ENCODE measurements at regions not wholly inside any gene's neighbourhood (a gene's known extent, or its start where the extent isn't known, plus 50 kb on each side); places are given as distances from the start of the nearest gene placed in this dataset.

- DNase-seq (ENCODE audit: low spot score), result no peak
- H3K27me3 ChIP-seq (ENCODE audit: insufficient read depth, poor library complexity, severe bottlenecking), result no peaks in the 10 kb centered on the region
- ATAC-seq (ENCODE audit: low read depth), result no peak
- no peak overlapping the region for H3K27ac ChIP-seq (ENCODE audit: poor library complexity, severe bottlenecking)
- H3K36me3 ChIP-seq (ENCODE audit: low read depth), result no peaks in the 10 kb centered on the region
- no peaks in the 10 kb centered on the region for H3K9me3 ChIP-seq (ENCODE audit: severe bottlenecking)
- TF ChIP-seq CTCF (IDR thresholded peaks at IDR 0.05; ENCODE audit: poor library complexity, severe bottlenecking), result no peak
- no peaks in the 10 kb centered on the region for H3K4me1 ChIP-seq (ENCODE audit: insufficient read depth, poor library complexity, severe bottlenecking)
- H3K4me3 ChIP-seq (ENCODE audit: severe bottlenecking), result no peak overlapping the region
These were observed 256.5 kb upstream of the FAT1 start for GRCh38 chr4:186979961-186980745.

GRCh38 chr4:186981161-186981560 lies 257.5 kb upstream of the FAT1 start:
- no peak for TF ChIP-seq CTCF (IDR thresholded peaks at IDR 0.05; ENCODE audit: poor library complexity, severe bottlenecking)
- no peaks in the 10 kb centered on the region for H3K36me3 ChIP-seq (ENCODE audit: low read depth)
- no peaks in the 10 kb centered on the region for H3K9me3 ChIP-seq (ENCODE audit: severe bottlenecking)
- no peaks in the 10 kb centered on the region for H3K27me3 ChIP-seq (ENCODE audit: insufficient read depth, poor library complexity, severe bottlenecking)
- H3K27ac ChIP-seq (ENCODE audit: poor library complexity, severe bottlenecking), result no peak overlapping the region
- H3K4me1 ChIP-seq (ENCODE audit: insufficient read depth, poor library complexity, severe bottlenecking), result no peaks in the 10 kb centered on the region
- DNase-seq (ENCODE audit: low spot score), result no peak
- ATAC-seq (ENCODE audit: low read depth), result no peak
- no peak overlapping the region for H3K4me3 ChIP-seq (ENCODE audit: severe bottlenecking)

GRCh38 chr4:186982160-186982559 lies 258.5 kb upstream of the FAT1 start:
- no peak for ATAC-seq (ENCODE audit: low read depth)
- TF ChIP-seq CTCF (IDR thresholded peaks at IDR 0.05; ENCODE audit: poor library complexity, severe bottlenecking), result no peak

GRCh38 chr4:186984105-186984644 lies 260.5 kb upstream of the FAT1 start:
- H3K4me1 ChIP-seq (ENCODE audit: insufficient read depth, poor library complexity, severe bottlenecking), result no peaks in the 10 kb centered on the region
- DNase-seq (ENCODE audit: low spot score) (no peak), ATAC-seq (ENCODE audit: low read depth) (no peak)
- TF ChIP-seq CTCF (IDR thresholded peaks at IDR 0.05; ENCODE audit: poor library complexity, severe bottlenecking), result no peak
- no peak overlapping the region for H3K4me3 ChIP-seq (ENCODE audit: severe bottlenecking)
- H3K27me3 ChIP-seq (ENCODE audit: insufficient read depth, poor library complexity, severe bottlenecking), result no peaks in the 10 kb centered on the region
- H3K9me3 ChIP-seq (ENCODE audit: severe bottlenecking), result no peaks in the 10 kb centered on the region
- no peaks in the 10 kb centered on the region for H3K36me3 ChIP-seq (ENCODE audit: low read depth)
- no peak overlapping the region for H3K27ac ChIP-seq (ENCODE audit: poor library complexity, severe bottlenecking)

More at GRCh38 chr4:186982160-186982559, 258.5 kb upstream of the FAT1 start:
- Histone ChIP-seq H3K4me1 (ENCODE audit: insufficient read depth, poor library complexity, severe bottlenecking) (no peaks in the 10 kb centered on the region), H3K27ac (ENCODE audit: poor library complexity, severe bottlenecking) (no peak overlapping the region), H3K4me3 (ENCODE audit: severe bottlenecking) (no peak overlapping the region), H3K27me3 (ENCODE audit: insufficient read depth, poor library complexity, severe bottlenecking) (no peaks in the 10 kb centered on the region), H3K36me3 (ENCODE audit: low read depth) (no peaks in the 10 kb centered on the region), H3K9me3 (ENCODE audit: severe bottlenecking) (no peaks in the 10 kb centered on the region)
- no peak for DNase-seq (ENCODE audit: low spot score)

- TF ChIP-seq CTCF (IDR thresholded peaks at IDR 0.05; ENCODE audit: poor library complexity, severe bottlenecking), result no peak
- Histone ChIP-seq H3K9me3 (ENCODE audit: severe bottlenecking) (no peaks in the 10 kb centered on the region), H3K27me3 (ENCODE audit: insufficient read depth, poor library complexity, severe bottlenecking) (no peaks in the 10 kb centered on the region), H3K36me3 (ENCODE audit: low read depth) (no peaks in the 10 kb centered on the region), H3K27ac (ENCODE audit: poor library complexity, severe bottlenecking) (no peak overlapping the region), H3K4me3 (ENCODE audit: severe bottlenecking) (no peak overlapping the region), H3K4me1 (ENCODE audit: insufficient read depth, poor library complexity, severe bottlenecking) (no peaks in the 10 kb centered on the region)
- DNase-seq (ENCODE audit: low spot score) (no peak), ATAC-seq (ENCODE audit: low read depth) (no peak)
These were observed 276.0 kb upstream of the FAT1 start for GRCh38 chr4:186999686-187000085.

Data from RWPE2 (cell line).